ENCODE measurements at regions not wholly inside any gene's neighbourhood (a gene's known extent, or its start where the extent isn't known, plus 50 kb on each side); places are given as distances from the start of the nearest gene placed in this dataset.
A peak's percentile ranks its signal among the peaks of the same experiment; 100 is the strongest.
"Not testable (repeated sequence)": the region's sequence is repeated elsewhere in the genome, so short reads cannot be mapped to it uniquely, and the experiment has no call there.

DNA sequence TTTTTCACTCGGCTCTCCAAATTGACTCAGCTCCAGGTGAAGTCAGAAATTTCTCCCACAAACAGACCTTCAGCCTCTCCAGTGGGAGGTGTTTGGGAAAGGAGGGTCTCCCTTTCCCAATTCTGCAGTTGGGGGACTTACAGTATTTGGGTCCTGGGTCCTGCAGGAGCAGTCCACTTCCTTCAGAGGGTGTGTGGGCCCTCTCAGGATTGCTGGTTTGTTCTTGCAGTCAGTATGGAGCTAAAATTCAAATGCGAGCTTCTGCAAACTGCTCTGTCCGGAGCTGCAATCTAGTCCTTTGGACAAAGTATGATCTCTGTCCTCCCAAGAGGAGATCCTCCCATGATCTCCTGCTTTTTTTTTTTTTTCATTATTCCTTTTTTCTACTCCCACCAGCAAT lies 87.9 kb upstream of the MSTN start:
- DNase-seq, result no peak

DNA sequence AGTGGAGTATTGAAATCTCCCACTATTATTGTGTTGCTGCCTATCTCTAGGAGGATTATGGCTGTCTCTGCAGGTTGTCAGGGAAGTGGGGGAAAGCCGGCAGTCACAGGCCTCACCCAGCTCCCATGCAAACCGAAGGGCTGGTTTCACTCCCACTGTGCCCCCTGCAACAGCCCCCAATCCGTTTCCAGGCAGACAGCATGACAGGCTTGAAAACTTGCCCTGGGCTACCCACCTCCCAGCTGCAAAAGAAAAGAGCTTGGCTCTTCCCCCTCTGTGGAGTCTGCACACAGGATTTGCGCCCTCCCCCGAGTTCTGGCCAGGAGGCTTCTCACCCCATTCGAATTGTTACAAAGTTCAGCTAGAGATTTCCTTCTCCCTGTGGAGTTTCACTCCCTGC lies 87.4 kb upstream of the MSTN start:
- no peak for DNase-seq

DNA sequence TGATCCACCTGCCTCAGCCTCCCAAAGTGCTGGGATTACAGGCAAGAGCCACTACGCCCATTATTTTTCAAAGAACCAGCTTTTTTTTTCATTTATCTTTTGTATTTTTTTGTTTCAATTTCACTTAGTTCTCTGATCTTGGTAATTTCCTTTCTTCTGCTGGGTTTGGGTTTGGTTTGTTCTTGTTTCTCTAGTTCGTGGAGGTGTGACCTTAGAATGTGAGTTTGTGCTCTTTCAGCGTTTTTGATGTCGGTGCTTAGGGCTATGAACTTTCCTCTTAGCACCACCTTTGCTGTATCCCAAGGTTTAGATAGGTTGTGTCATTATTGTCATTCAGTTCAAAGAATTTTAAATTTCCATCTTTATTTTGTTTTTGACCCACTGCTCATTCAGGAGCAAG lies 86.7 kb upstream of the MSTN start:
- DNase-seq, result peak in 1 of 6 experiments; percentile 44

DNA sequence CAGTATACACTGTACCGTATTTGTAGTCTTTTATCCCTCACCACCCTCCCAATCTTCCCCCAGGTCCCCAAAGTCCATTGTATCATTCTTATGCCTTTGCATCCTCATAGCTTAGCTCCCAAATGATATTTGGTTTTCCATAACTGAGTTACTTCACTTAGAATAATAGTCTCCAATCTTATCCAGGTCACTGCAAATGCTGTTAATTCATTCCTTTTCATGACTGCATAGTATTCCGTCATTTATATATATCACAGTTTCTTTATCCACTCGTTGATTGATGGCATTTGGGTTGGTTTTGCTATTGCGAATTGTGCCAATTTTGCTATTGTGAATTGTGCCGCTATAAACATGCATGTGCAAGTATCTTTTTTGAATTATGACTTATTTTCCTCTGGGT lies 83.6 kb upstream of the MSTN start:
- DNase-seq, result not testable (repeated sequence)

DNA sequence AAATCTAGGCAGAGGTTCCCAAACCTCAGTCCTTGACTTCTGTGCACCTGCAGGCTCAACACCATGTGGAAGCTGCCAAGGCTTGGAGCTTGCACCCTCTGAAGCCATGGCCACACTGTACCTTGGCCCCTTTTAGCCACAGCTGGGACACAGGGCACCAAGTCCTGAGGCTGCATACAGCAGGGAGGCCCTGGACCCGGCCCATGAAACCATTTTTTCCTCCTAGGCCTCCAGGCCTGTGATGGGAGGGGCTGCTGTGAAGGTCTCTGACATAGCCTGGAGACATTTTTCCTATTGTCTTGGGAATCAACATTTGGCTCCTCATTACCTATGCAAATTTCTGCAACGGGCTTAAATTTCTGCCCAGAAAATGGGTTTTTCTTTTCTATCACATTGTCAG lies 77.9 kb upstream of the MSTN start:
- DNase-seq, result not testable (repeated sequence)

DNA sequence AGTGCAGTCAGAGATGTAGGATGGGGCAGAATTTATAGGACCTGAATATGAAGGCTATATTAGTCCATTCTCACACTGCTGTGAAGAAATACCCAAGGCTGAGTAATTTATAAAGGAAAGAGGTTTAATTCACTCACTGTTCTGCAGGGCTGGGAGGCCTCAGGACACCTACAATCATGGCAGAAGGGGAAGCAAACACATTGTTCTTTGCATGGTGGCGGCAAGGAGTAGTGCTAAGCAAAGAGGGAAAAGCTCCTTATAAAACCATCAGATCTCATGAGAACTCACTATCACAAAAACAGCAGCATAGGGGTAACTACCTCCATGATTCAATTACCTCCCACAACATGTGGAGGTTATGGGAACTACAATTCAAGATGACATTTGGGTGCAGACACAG lies 76.8 kb upstream of the MSTN start:
- DNase-seq, result no peak

DNA sequence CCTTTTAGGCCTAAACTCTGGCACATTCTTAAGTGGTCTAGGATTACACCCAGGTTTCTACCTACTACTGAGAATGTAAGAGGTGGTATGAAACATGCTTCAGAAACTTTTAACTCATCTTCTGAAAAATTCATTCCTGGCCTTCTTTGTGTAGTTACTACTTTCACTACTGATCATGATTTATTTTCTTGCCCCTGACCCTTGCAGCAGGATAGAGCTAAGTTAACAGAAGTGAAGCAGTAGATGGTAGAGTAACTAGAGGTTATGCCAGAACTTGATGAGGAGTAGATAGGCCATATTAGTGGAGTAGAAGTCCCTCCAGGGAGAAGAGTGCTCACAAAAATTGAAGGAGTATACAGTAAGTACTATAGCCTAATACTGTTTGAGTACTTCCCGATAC lies 75.5 kb upstream of the MSTN start:
- no peak for DNase-seq

DNA sequence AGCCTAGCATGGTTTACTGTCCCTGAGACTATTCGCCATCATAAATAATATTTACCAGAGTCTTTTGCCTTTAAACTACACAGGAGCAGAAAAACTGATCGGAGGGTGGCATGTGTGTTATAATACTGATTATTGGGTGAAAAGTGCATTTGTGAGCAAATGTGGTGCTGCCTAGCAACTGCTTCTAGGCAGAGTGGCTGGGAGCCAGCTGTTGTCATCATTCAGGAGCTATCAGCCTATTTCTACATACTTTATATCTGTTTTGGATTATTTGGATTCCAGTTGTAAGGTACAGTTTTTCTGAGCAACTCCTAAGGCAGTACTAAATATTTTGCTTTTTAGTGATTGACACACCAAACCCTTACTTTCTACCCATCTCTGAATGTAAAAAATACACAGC lies 75.0 kb upstream of the MSTN start:
- no peak for DNase-seq

DNA sequence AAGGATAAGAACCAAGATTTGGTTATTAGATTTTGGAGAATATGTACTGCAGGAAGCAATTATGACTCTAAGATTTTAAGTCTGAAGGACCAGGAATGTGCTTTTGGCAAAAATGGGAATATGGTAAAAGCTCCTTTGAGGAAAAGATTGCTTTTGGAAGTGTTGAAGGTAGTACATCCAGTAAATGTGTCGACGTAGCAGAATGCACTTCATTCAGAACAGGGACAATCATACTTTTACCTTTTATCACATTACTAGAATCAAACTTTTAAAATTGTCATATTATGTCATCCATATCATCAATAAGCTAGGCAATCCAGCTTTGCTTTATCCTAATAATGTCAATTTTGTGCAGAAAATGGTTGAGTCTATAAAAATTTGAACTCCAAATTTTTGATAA lies 74.3 kb upstream of the MSTN start:
- DNase-seq, result no peak

DNA sequence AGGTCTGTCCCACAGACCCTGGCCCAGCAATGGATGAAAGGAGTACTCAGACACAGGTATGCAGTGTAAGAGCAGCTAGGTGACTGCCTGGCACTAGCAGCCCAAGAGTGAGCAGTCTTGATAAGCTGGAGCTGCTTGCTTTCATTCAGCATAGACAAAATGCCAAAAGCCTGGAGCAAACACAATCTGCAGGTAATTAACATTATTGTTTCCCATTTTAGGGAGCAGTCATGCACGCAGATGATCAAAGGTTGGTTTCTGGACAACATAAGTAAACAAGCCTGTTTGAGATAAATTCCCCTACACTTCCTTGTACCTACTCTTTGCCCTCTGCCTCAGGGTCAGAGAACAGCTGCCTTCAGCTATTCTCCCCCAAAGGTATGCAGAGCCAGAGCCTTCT lies 73.7 kb upstream of the MSTN start:
- DNase-seq, result no peak

DNA sequence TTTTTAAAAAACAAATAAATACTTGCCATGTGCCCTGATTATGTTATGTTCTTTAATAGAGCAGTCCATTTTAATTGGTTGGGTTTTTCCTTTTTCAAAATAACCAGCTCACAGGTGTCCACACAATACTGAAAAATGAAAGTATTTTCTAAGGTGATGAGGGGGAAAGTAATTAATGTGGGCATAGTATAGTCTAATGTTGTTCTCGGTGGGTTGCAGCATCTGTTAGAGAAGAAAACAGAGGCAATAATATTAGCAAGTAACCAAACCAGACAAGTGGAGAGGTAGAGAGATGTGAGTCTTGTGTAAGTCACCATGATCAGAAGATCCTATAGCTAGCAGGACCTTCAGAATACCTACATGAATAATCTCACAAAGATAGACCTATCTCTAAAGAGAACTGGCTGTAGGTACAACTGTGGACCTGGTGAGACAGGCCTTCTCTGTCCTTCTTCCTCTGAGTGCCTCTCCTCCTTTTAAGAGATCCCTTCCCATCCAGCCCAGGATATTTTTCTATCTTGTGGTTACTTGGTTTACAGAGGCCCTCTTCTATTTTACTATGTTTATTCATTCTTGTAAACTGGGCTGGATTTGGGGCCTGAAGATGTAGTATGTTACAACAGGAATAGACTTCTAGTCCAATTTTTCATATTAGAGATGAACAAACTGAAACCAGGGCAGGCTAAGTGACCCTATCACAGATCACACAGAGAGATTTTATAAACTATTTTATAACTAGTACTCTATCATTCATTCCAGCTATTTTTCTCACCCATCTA lies 67.1 kb upstream of the MSTN start:
- DNase-seq, result no peak

DNA sequence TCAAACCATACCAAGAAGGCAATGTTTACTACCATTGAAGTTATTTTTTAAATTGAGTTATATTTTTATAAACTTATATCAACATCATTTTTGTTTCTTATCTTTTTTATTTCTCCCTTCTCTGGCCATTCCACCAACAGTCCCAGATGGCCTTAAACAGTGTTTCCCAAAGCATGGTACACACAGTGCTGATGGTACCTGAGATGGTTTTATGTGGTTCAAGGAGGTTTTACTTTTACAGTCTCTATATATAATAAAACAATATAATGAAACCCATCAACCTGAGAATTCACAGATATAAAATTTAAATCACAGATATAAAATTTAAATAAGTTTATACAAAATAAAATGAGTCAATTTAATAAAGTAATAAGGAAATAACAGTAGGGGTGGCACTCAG lies 65.1 kb upstream of the MSTN start:
- no peak for DNase-seq

DNA sequence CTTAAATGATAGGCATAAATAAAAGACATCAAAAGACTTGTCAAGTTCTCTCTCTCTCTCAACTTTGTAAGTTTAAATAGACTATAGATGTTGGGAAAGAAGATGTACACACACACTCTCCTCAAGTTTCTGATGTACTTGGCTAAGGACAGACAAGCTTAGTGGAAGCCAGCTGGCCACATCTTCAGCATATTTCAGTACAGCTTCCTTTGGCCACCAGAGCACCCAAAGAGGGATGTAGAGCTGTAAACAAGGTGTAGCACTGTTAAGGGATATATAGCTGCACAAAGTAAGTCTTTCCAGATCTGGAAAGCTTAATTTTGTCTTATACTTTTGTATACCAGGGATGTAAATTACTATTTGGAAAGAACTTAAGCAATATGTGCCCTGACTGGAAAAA lies 64.3 kb upstream of the MSTN start:
- DNase-seq, result no peak

DNA sequence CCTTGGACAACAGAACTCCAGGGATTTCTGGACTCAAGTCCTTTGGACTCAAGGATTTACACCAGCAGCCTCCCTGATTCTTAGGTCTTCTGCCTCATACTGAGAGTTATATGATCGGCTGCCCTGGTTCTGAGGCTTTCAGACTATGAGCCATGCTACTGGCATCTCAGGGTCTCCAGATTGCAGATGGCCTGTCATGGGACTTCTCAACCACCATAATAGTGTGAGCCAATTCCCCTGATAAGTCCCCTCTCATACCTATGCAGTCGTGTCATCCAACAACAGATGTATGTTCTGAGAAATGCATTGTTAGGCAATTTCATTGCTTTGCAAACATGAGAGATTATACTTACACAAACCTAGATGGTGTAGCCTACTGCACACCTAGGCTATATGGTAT lies 61.4 kb upstream of the MSTN start:
- DNase-seq, result no peak

DNA sequence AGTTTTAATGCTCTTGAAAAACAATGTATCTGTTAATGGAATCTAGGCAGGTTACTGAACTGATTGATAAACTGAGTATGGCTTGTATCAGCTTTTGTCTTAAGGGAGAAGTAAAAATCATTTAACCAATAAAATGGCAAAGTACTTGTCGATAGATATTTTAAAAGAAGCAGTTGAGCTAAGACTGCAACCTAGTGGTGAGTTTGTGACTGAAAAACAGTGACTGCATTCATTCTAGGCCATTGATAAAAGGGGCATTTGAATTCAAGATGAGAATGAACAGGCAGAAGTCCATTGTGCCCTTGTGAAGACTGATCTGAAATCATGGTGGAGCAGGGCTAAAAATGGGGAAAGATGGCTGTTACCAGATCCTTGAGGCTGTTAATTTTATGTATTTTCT lies 59.4 kb upstream of the MSTN start:
- DNase-seq, result peak in 1 of 6 experiments; percentile 6

DNA sequence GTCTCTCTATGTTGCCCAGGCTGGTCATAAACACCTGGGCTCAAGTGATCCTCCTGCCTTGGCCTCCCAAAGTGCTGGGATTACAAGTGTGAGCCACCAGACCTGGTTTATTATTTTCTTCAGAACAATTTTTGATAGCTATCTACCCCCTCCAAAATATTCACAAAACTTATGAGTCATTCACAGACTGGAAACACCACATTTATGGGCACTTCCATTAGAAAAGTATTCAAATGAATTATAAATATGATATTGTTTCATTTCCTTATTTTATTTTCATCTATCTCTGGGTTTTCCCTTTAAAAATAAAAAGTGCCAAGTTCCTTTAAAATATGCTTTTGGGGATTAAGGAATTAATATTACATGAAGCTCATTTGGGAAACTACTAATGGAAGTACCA lies 58.8 kb upstream of the MSTN start:
- no peak for DNase-seq

DNA sequence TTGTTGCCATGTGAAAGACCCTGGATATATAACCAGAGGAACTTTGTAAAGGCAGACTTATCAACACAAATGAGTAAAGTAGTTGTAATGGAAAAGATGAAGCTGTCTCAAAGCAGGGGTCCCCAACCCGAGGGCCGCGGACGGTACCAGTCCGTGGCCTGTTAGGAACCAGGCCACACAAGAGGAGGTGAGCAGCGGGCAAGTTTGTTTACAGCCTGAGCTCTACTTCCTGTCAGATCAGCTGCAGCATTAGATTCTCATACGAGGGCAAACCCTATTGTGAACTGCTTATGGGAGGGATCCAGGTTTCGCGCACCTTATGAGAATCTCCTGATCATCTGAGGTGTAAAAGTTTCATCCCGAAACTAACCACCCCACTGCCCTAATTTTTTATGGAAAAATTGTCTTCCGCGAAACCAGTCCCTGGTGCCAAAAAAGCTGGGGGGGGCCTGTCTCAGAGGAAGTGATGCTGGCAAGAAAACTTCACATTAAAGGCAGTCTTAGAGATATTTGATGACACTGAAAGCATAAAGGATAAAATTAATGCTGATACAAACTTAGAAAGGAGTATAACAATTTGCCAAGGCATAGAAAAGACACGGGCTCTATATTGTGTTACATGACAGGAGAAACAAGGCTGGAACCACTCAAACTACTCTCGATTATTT lies 57.5 kb upstream of the MSTN start:
- DNase-seq, result peak in 1 of 6 experiments; percentile 10

DNA sequence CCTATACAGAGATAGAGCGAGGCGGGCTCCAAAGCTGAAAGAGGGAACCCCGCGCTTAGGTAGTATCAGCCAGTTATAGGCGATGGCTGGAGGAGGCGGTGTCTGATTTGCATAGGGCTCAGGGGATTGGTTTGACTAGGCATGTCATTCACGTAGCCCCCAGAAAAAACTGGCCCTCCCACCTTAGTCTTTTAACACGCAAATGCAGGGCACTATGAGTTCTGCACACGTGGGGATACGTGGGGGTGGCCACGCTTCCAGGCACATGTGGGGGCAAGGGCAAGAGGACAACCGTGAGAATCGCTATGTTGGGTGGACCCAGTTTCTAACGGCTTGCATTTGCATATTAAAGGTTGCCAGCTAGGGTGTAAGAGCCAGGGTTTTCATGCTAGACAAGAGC lies 56.7 kb upstream of the MSTN start:
- DNase-seq, result peak in 4 of 6 experiments; percentile 11 to 45 (median 16)

DNA sequence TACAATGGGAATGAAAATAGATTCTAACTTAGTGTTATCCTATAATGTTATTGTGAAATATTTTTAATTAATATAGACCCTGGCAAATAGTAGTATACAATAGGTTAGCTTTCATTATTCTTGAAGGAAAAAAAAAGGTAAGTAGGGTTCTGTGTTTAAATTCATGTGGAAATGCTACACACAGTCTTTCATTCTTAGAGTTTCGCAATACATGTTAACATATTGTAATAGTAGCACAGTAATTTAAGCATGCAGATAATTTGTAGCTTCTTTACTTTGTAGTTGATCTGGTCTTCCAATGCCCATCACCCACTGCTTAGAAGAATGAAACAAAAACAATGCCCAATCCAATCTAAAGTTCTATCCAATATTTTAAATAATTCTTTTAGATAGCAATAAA lies 54.8 kb upstream of the MSTN start:
- no peak for DNase-seq

DNA sequence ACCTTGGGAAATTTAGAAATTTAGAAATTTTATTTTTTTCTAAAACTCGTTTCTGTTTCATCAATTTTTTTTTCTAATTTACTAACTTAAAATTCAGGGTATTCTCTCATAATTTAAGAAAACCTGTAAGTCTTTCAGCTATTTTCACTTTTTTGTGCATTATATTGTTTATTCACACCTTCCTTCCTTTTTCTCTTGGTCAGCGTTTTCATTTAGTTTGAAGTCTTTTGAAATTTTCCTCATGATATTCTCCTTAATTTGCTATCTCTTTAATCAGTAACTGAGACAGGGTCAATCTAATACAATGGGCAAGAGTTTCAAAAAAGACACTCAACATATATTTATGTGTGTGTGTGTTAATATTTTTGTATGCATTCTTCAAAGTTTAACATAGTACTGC lies 50.5 kb upstream of the MSTN start:
- no peak for DNase-seq

Data from stimulated activated naive CD4-positive, alpha-beta T cell (primary cell).